ENCODE measurements at regions not wholly inside any gene's neighbourhood (a gene's known extent, or its start where the extent isn't known, plus 50 kb on each side); places are given as distances from the start of the nearest gene placed in this dataset.
"Not testable (repeated sequence)": the region's sequence is repeated elsewhere in the genome, so short reads cannot be mapped to it uniquely, and the experiment has no call there.

GRCh38 chr3:159397683-159398082 is 591.0 kb upstream of the IL12A start:
- not testable (repeated sequence) for TF ChIP-seq CTCF, POLR2A (IDR thresholded peaks at IDR 0.05)
